MM.1S (cell line): ENCODE measurements at regions not wholly inside any gene's neighbourhood (a gene's known extent, or its start where the extent isn't known, plus 50 kb on each side); places are given as distances from the start of the nearest gene placed in this dataset.

Experiments
- DNase-seq: peaks from one replicate; pipeline ENCODE4 v3.0.0-alpha.2; 2015
- H2AFZ ChIP-seq: fragments of 300-600 bp; sonication (generic); 2 replicates; pipeline ENCODE4 v1.6.0; 2016; ENCODE audit warnings: antibody characterized with exemption, low read length
- H3F3A ChIP-seq: fragments of 300-600 bp; sonication (generic); 2 replicates; pipeline ENCODE4 v1.6.1; 2016; ENCODE audit warnings: mild to moderate bottlenecking, antibody characterized with exemption, low read length, moderate library complexity, mixed read lengths; ENCODE audit not compliant: insufficient read depth
- H3K27ac ChIP-seq: fragments of 300-600 bp; sonication (generic); 2 replicates; pipeline ENCODE4 v1.5.1; 2016; ENCODE audit warnings: mild to moderate bottlenecking, low read length
- H3K27me3 ChIP-seq: fragments of 300-600 bp; sonication (generic); replicated peaks from 2 replicates; pipeline ENCODE4 v1.6.0; 2016; ENCODE audit warnings: low read length; ENCODE audit not compliant: insufficient read depth
- H3K36me3 ChIP-seq: fragments of 300-600 bp; sonication (generic); replicated peaks from 2 replicates; pipeline ENCODE4 v1.6.1; 2016; ENCODE audit warnings: mild to moderate bottlenecking, low read length, mixed read lengths; ENCODE audit not compliant: insufficient read depth
- H3K4me1 ChIP-seq: fragments of 300-600 bp; sonication (generic); 2 replicates; pipeline ENCODE4 v1.6.1; 2016; ENCODE audit warnings: low read length, mixed read lengths
- H3K4me2 ChIP-seq: fragments of 300-600 bp; sonication (generic); 2 replicates; pipeline ENCODE4 v1.6.0; 2016; ENCODE audit warnings: low read depth, low read length
- H3K4me3 ChIP-seq: fragments of 300-600 bp; sonication (generic); 2 replicates; pipeline ENCODE4 v1.5.1; 2016; ENCODE audit warnings: low read length, mixed read lengths
- H3K79me2 ChIP-seq: fragments of 300-600 bp; sonication (generic); 2 replicates; pipeline ENCODE4 v1.6.1; 2016; ENCODE audit warnings: mixed run types, low read length, mixed read lengths
- H3K9ac ChIP-seq: fragments of 300-600 bp; sonication (generic); 2 replicates; pipeline ENCODE4 v1.6.1; 2016; ENCODE audit warnings: low read length, mixed read lengths
- H3K9me2 ChIP-seq: fragments of 300-600 bp; sonication (generic); replicated peaks from 2 replicates; pipeline ENCODE4 v1.6.1; 2016; ENCODE audit warnings: mild to moderate bottlenecking, low read length, mixed read lengths; ENCODE audit not compliant: insufficient read depth
- H3K9me3 ChIP-seq: fragments of 300-600 bp; sonication (generic); replicated peaks from 2 replicates; pipeline ENCODE4 v1.6.1; 2016; ENCODE audit warnings: mild to moderate bottlenecking, low read length, mixed read lengths; ENCODE audit not compliant: insufficient read depth
- H4K20me1 ChIP-seq: fragments of 300-600 bp; sonication (generic); 2 replicates; pipeline ENCODE4 v1.6.1; 2016; ENCODE audit warnings: mild to moderate bottlenecking, low read length, moderate library complexity, mixed read lengths; ENCODE audit not compliant: insufficient read depth
- EZH2 ChIP-seq: fragments of 300-600 bp; sonication (generic); optimal IDR thresholded peaks from 2 replicates; pipeline ENCODE3; 2017; ENCODE audit warnings: low read depth, mild to moderate bottlenecking, antibody characterized with exemption, low read length, mixed read lengths
- EZH2phosphoT487 ChIP-seq: fragments of 300-600 bp; sonication (generic); IDR thresholded peaks from 2 replicates; pipeline ENCODE4 v1.6.1; 2018; ENCODE audit warnings: antibody characterized with exemption, low read length
- TF ChIP-seq, protein P1 (sequence below): fragments of 300-600 bp; sonication (generic); IDR thresholded peaks from 2 replicates; pipeline ENCODE4 v1.5.1; 2016; ENCODE audit warnings: antibody characterized with exemption, low read length, mixed read lengths

GRCh38 chr7:34312624-34313023, 345.4 kb upstream of the NPSR1 start:
- Histone ChIP-seq H3K9ac (no peak overlapping the region), H3K27me3 (no peaks in the 10 kb centered on the region), H3K4me2 (no peak overlapping the region), H3K79me2 (no peaks in the 10 kb centered on the region), H2AFZ (no peak overlapping the region), H4K20me1 (no peaks in the 10 kb centered on the region), H3K27ac (no peak overlapping the region), H3K36me3 (no peaks in the 10 kb centered on the region), H3K9me3 (no peaks in the 10 kb centered on the region), H3K9me2 (no peaks in the 10 kb centered on the region), H3F3A (no peaks in the 10 kb centered on the region), H3K4me3 (no peak overlapping the region), H3K4me1 (no peaks in the 10 kb centered on the region)
- TF ChIP-seq, protein P1, sequence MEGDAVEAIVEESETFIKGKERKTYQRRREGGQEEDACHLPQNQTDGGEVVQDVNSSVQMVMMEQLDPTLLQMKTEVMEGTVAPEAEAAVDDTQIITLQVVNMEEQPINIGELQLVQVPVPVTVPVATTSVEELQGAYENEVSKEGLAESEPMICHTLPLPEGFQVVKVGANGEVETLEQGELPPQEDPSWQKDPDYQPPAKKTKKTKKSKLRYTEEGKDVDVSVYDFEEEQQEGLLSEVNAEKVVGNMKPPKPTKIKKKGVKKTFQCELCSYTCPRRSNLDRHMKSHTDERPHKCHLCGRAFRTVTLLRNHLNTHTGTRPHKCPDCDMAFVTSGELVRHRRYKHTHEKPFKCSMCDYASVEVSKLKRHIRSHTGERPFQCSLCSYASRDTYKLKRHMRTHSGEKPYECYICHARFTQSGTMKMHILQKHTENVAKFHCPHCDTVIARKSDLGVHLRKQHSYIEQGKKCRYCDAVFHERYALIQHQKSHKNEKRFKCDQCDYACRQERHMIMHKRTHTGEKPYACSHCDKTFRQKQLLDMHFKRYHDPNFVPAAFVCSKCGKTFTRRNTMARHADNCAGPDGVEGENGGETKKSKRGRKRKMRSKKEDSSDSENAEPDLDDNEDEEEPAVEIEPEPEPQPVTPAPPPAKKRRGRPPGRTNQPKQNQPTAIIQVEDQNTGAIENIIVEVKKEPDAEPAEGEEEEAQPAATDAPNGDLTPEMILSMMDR, result no peak
- no peak for TF ChIP-seq EZH2phosphoT487
- no peak for TF ChIP-seq EZH2
- DNase-seq, result no peak

- Histone ChIP-seq H3K36me3 (no peaks in the 10 kb centered on the region), H3K9me2 (no peaks in the 10 kb centered on the region), H3K9me3 (no peaks in the 10 kb centered on the region), H3K4me2 (no peak overlapping the region), H3K27ac (no peak overlapping the region), H3K9ac (no peak overlapping the region), H3K4me1 (no peaks in the 10 kb centered on the region), H3F3A (no peaks in the 10 kb centered on the region), H3K79me2 (no peaks in the 10 kb centered on the region), H4K20me1 (no peaks in the 10 kb centered on the region), H2AFZ (no peak overlapping the region), H3K27me3 (no peaks in the 10 kb centered on the region), H3K4me3 (no peak overlapping the region)
- DNase-seq, result no peak
- TF ChIP-seq EZH2 (no peak), EZH2phosphoT487 (no peak)
- TF ChIP-seq, protein P1, result no peak
Observed at GRCh38 chr7:34313289-34313688, 344.7 kb upstream of the NPSR1 start.

DNA sequence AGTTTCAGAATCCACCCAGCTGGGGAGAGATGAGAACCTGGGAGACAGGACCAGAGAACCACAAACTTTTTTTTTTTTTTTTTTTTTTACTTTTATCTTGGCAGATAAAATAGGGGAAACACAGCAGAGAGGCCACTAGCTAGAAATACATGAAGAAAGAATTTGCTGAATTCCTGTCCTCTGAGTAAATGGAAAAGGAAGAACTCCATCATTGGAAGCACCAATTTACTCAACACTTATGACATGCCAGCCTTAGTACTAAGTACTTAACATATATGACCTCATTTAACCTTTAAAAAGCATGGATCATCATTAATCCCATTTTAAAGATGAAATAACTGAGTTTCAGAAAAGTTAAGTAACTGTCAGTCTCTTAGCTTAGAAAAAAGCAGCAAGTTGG, 343.0 kb upstream of the NPSR1 start:
- no peaks in the 10 kb centered on the region for H3K36me3 ChIP-seq

More for the DNA sequence above, 343.0 kb upstream of the NPSR1 start:
- no peaks in the 10 kb centered on the region for H3F3A ChIP-seq
- H4K20me1 ChIP-seq, result no peaks in the 10 kb centered on the region
- no peaks in the 10 kb centered on the region for H3K79me2 ChIP-seq
- no peak overlapping the region for H3K9ac ChIP-seq
- H3K27me3 ChIP-seq, result no peaks in the 10 kb centered on the region
- no peak for DNase-seq
- no peaks in the 10 kb centered on the region for H3K9me3 ChIP-seq
- H3K4me3 ChIP-seq, result no peak overlapping the region
- no peaks in the 10 kb centered on the region for H3K9me2 ChIP-seq
- H2AFZ ChIP-seq, result no peak overlapping the region
- H3K27ac ChIP-seq, result no peak overlapping the region
- TF ChIP-seq, protein P1, result no peak
- TF ChIP-seq EZH2phosphoT487 (no peak), EZH2 (no peak)
- no peak overlapping the region for H3K4me2 ChIP-seq
- H3K4me1 ChIP-seq, result no peaks in the 10 kb centered on the region
